ENCODE measurements at regions not wholly inside any gene's neighbourhood (a gene's known extent, or its start where the extent isn't known, plus 50 kb on each side); places are given as distances from the start of the nearest gene placed in this dataset.

- Histone ChIP-seq H3K27ac (ENCODE audit: low read depth, low read length) (no peak overlapping the region), H3K4me1 (ENCODE audit: control insufficient read depth, insufficient read depth, low read length) (no peaks in the 10 kb centered on the region), H3K27me3 (ENCODE audit: control insufficient read depth, insufficient read depth, low read length) (no peaks in the 10 kb centered on the region), H3K36me3 (ENCODE audit: control insufficient read depth, insufficient read depth, low read length) (no peaks in the 10 kb centered on the region), H3K9me3 (ENCODE audit: control insufficient read depth, insufficient read depth, low read length) (no peaks in the 10 kb centered on the region), H3K4me3 (ENCODE audit: low read depth, low read length) (no peak overlapping the region)
- WGBS (ENCODE audit: insufficient coverage) = no CpG with 5 or more reads among the region's 7 CpGs
- DNase-seq (ENCODE audit: low read depth in 4 of 6, low spot score in 6 of 6) = no peak
Observed at GRCh38 chr6:25105070-25105925, 169.5 kb upstream of the RIPOR2 start.

GRCh38 chr6:25107218-25107617, 171.5 kb upstream of the RIPOR2 start:
- Histone ChIP-seq H3K27ac (ENCODE audit: low read depth, low read length) (no peak overlapping the region), H3K4me3 (ENCODE audit: low read depth, low read length) (no peak overlapping the region), H3K4me1 (ENCODE audit: control insufficient read depth, insufficient read depth, low read length) (no peaks in the 10 kb centered on the region), H3K36me3 (ENCODE audit: control insufficient read depth, insufficient read depth, low read length) (no peaks in the 10 kb centered on the region), H3K9me3 (ENCODE audit: control insufficient read depth, insufficient read depth, low read length) (no peaks in the 10 kb centered on the region), H3K27me3 (ENCODE audit: control insufficient read depth, insufficient read depth, low read length) (no peaks in the 10 kb centered on the region)
- 100% methylated on average over 1 of the region's 2 CpGs for WGBS (ENCODE audit: insufficient coverage)
- no peak for DNase-seq (ENCODE audit: low read depth in 4 of 6, low spot score in 6 of 6)

GRCh38 chr6:25111782-25112181, 167.4 kb upstream of the CARMIL1 start:
- H3K4me3 ChIP-seq (ENCODE audit: low read depth, low read length) = no peak overlapping the region
- H3K27ac ChIP-seq (ENCODE audit: low read depth, low read length) = no peak overlapping the region
- no peaks in the 10 kb centered on the region for H3K27me3 ChIP-seq (ENCODE audit: control insufficient read depth, insufficient read depth, low read length)
- no CpG with 5 or more reads among the region's 1 CpG for WGBS (ENCODE audit: insufficient coverage)
- no peak for DNase-seq (ENCODE audit: low read depth in 4 of 6, low spot score in 6 of 6)
- H3K36me3 ChIP-seq (ENCODE audit: control insufficient read depth, insufficient read depth, low read length) = no peaks in the 10 kb centered on the region
- no peaks in the 10 kb centered on the region for H3K4me1 ChIP-seq (ENCODE audit: control insufficient read depth, insufficient read depth, low read length)
- H3K9me3 ChIP-seq (ENCODE audit: control insufficient read depth, insufficient read depth, low read length) = no peaks in the 10 kb centered on the region

- no peak for DNase-seq (ENCODE audit: low read depth in 4 of 6, low spot score in 6 of 6)
- 40% methylated on average over 1 of the region's 4 CpGs for WGBS (ENCODE audit: insufficient coverage)
Observed at GRCh38 chr6:25112322-25112773, 166.8 kb upstream of the CARMIL1 start.

GRCh38 chr6:25113436-25113835, 165.7 kb upstream of the CARMIL1 start:
- no peak overlapping the region for H3K4me3 ChIP-seq (ENCODE audit: low read depth, low read length)
- no peaks in the 10 kb centered on the region for H3K27me3 ChIP-seq (ENCODE audit: control insufficient read depth, insufficient read depth, low read length)
- no peaks in the 10 kb centered on the region for H3K4me1 ChIP-seq (ENCODE audit: control insufficient read depth, insufficient read depth, low read length)
- 100% methylated on average over 2 of the region's 4 CpGs for WGBS (ENCODE audit: insufficient coverage)
- no peak for DNase-seq (ENCODE audit: low read depth in 4 of 6, low spot score in 6 of 6)
- H3K27ac ChIP-seq (ENCODE audit: low read depth, low read length) = no peak overlapping the region
- H3K9me3 ChIP-seq (ENCODE audit: control insufficient read depth, insufficient read depth, low read length) = no peaks in the 10 kb centered on the region
- H3K36me3 ChIP-seq (ENCODE audit: control insufficient read depth, insufficient read depth, low read length) = no peaks in the 10 kb centered on the region

More at GRCh38 chr6:25112322-25112773, 166.8 kb upstream of the CARMIL1 start:
- H3K27me3 ChIP-seq (ENCODE audit: control insufficient read depth, insufficient read depth, low read length) = no peaks in the 10 kb centered on the region
- no peak overlapping the region for H3K4me3 ChIP-seq (ENCODE audit: low read depth, low read length)
- H3K4me1 ChIP-seq (ENCODE audit: control insufficient read depth, insufficient read depth, low read length) = no peaks in the 10 kb centered on the region
- H3K9me3 ChIP-seq (ENCODE audit: control insufficient read depth, insufficient read depth, low read length) = no peaks in the 10 kb centered on the region
- no peak overlapping the region for H3K27ac ChIP-seq (ENCODE audit: low read depth, low read length)
- no peaks in the 10 kb centered on the region for H3K36me3 ChIP-seq (ENCODE audit: control insufficient read depth, insufficient read depth, low read length)

- no peaks in the 10 kb centered on the region for H3K36me3 ChIP-seq (ENCODE audit: control insufficient read depth, insufficient read depth, low read length)
- no peaks in the 10 kb centered on the region for H3K27me3 ChIP-seq (ENCODE audit: control insufficient read depth, insufficient read depth, low read length)
- no CpG with 5 or more reads among the region's 3 CpGs for WGBS (ENCODE audit: insufficient coverage)
- H3K4me1 ChIP-seq (ENCODE audit: control insufficient read depth, insufficient read depth, low read length) = no peaks in the 10 kb centered on the region
- no peak overlapping the region for H3K4me3 ChIP-seq (ENCODE audit: low read depth, low read length)
- H3K27ac ChIP-seq (ENCODE audit: low read depth, low read length) = no peak overlapping the region
- no peaks in the 10 kb centered on the region for H3K9me3 ChIP-seq (ENCODE audit: control insufficient read depth, insufficient read depth, low read length)
- no peak for DNase-seq (ENCODE audit: low read depth in 4 of 6, low spot score in 6 of 6)
Observed at GRCh38 chr6:25118038-25118437, 161.1 kb upstream of the CARMIL1 start.

- H3K36me3 ChIP-seq (ENCODE audit: control insufficient read depth, insufficient read depth, low read length) = no peaks in the 10 kb centered on the region
- H3K27ac ChIP-seq (ENCODE audit: low read depth, low read length) = no peak overlapping the region
- DNase-seq (ENCODE audit: low read depth in 4 of 6, low spot score in 6 of 6) = no peak
- no peaks in the 10 kb centered on the region for H3K9me3 ChIP-seq (ENCODE audit: control insufficient read depth, insufficient read depth, low read length)
- no peaks in the 10 kb centered on the region for H3K27me3 ChIP-seq (ENCODE audit: control insufficient read depth, insufficient read depth, low read length)
- no peaks in the 10 kb centered on the region for H3K4me1 ChIP-seq (ENCODE audit: control insufficient read depth, insufficient read depth, low read length)
- H3K4me3 ChIP-seq (ENCODE audit: low read depth, low read length) = no peak overlapping the region
Observed at GRCh38 chr6:25121186-25121585, 158.0 kb upstream of the CARMIL1 start.

- WGBS (ENCODE audit: insufficient coverage) = 63% methylated on average over 2 of the region's 2 CpGs
- no peak for DNase-seq (ENCODE audit: low read depth in 4 of 6, low spot score in 6 of 6)
- no peaks in the 10 kb centered on the region for H3K4me1 ChIP-seq (ENCODE audit: control insufficient read depth, insufficient read depth, low read length)
- no peak overlapping the region for H3K27ac ChIP-seq (ENCODE audit: low read depth, low read length)
- H3K4me3 ChIP-seq (ENCODE audit: low read depth, low read length) = no peak overlapping the region
- H3K9me3 ChIP-seq (ENCODE audit: control insufficient read depth, insufficient read depth, low read length) = no peaks in the 10 kb centered on the region
- no peaks in the 10 kb centered on the region for H3K36me3 ChIP-seq (ENCODE audit: control insufficient read depth, insufficient read depth, low read length)
- H3K27me3 ChIP-seq (ENCODE audit: control insufficient read depth, insufficient read depth, low read length) = no peaks in the 10 kb centered on the region
Observed at GRCh38 chr6:25122001-25122400, 157.2 kb upstream of the CARMIL1 start.

GRCh38 chr6:25122622-25123237, 156.4 kb upstream of the CARMIL1 start:
- no peak for DNase-seq (ENCODE audit: low read depth in 4 of 6, low spot score in 6 of 6)
- Histone ChIP-seq H3K27me3 (ENCODE audit: control insufficient read depth, insufficient read depth, low read length) (no peaks in the 10 kb centered on the region), H3K9me3 (ENCODE audit: control insufficient read depth, insufficient read depth, low read length) (no peaks in the 10 kb centered on the region), H3K36me3 (ENCODE audit: control insufficient read depth, insufficient read depth, low read length) (no peaks in the 10 kb centered on the region), H3K27ac (ENCODE audit: low read depth, low read length) (no peak overlapping the region), H3K4me3 (ENCODE audit: low read depth, low read length) (no peak overlapping the region), H3K4me1 (ENCODE audit: control insufficient read depth, insufficient read depth, low read length) (no peaks in the 10 kb centered on the region)
- no CpG with 5 or more reads among the region's 3 CpGs for WGBS (ENCODE audit: insufficient coverage)

- no peak overlapping the region for H3K27ac ChIP-seq (ENCODE audit: low read depth, low read length)
Observed at GRCh38 chr6:25124216-25124715, 154.9 kb upstream of the CARMIL1 start.

More at GRCh38 chr6:25124216-25124715, 154.9 kb upstream of the CARMIL1 start:
- no peaks in the 10 kb centered on the region for H3K9me3 ChIP-seq (ENCODE audit: control insufficient read depth, insufficient read depth, low read length)
- no peak overlapping the region for H3K4me3 ChIP-seq (ENCODE audit: low read depth, low read length)
- H3K36me3 ChIP-seq (ENCODE audit: control insufficient read depth, insufficient read depth, low read length) = no peaks in the 10 kb centered on the region
- WGBS (ENCODE audit: insufficient coverage) = 93% methylated on average over 2 of the region's 2 CpGs
- H3K27me3 ChIP-seq (ENCODE audit: control insufficient read depth, insufficient read depth, low read length) = no peaks in the 10 kb centered on the region
- DNase-seq (ENCODE audit: low read depth in 4 of 6, low spot score in 6 of 6) = peak in 1 of 6 donors; percentile 62
- H3K4me1 ChIP-seq (ENCODE audit: control insufficient read depth, insufficient read depth, low read length) = no peaks in the 10 kb centered on the region
